ENCODE measurements at regions not wholly inside any gene's neighbourhood (a gene's known extent, or its start where the extent isn't known, plus 50 kb on each side); places are given as distances from the start of the nearest gene placed in this dataset.

GRCh38 chr10:52464368-52465124, 150.5 kb downstream of the DKK1 start:
- Histone ChIP-seq H3K4me2 (ENCODE audit: low read length) (no peak overlapping the region), H3K4ac (ENCODE audit: low read depth, low read length) (no peak overlapping the region), H3K36me3 (ENCODE audit: control insufficient read depth, insufficient read depth, low read length) (no peaks in the 10 kb centered on the region), H3K27ac (ENCODE audit: low read depth, low read length) (no peak overlapping the region), H3K23ac (ENCODE audit: low read length) (no peak overlapping the region), H2BK120ac (ENCODE audit: low read depth, low read length) (no peak overlapping the region), H2BK15ac (replicated peaks; ENCODE audit: low read depth) (no peak overlapping the region), H3K79me2 (ENCODE audit: control insufficient read depth, insufficient read depth, low read length) (no peaks in the 10 kb centered on the region), H2BK5ac (ENCODE audit: low read length) (no peak overlapping the region), H3K18ac (ENCODE audit: low read length) (no peak overlapping the region), H3K79me1 (ENCODE audit: low read length) (no peaks in the 10 kb centered on the region), H2AK5ac (ENCODE audit: low read length) (no peak overlapping the region), H4K5ac (ENCODE audit: low read length) (no peak overlapping the region), H3K4me1 (ENCODE audit: control insufficient read depth, low read depth, low read length) (peaks cover 4% of the 10 kb centered on the region), H4K8ac (ENCODE audit: low read depth, low read length) (no peak overlapping the region), H3K9ac (ENCODE audit: low read length) (no peak overlapping the region), H3K4me3 (ENCODE audit: low read length) (no peak overlapping the region), H3K27me3 (ENCODE audit: insufficient read depth, low read length, poor library complexity) (no peaks in the 10 kb centered on the region), H3K56ac (ENCODE audit: low read length) (no peak overlapping the region)
- no CpG with 5 or more reads among the region's 9 CpGs for WGBS (ENCODE audit: extremely low coverage, insufficient coverage, low lambda C conversion rate)
- no peak for DNase-seq

GRCh38 chr10:52465202-52465601, 151.1 kb downstream of the DKK1 start:
- Histone ChIP-seq H4K5ac (ENCODE audit: low read length) (no peak overlapping the region), H2BK5ac (ENCODE audit: low read length) (no peak overlapping the region), H3K23ac (ENCODE audit: low read length) (no peak overlapping the region), H3K9ac (ENCODE audit: low read length) (no peak overlapping the region), H3K56ac (ENCODE audit: low read length) (no peak overlapping the region), H3K27me3 (ENCODE audit: insufficient read depth, low read length, poor library complexity) (no peaks in the 10 kb centered on the region), H3K79me1 (ENCODE audit: low read length) (no peaks in the 10 kb centered on the region), H3K4me2 (ENCODE audit: low read length) (no peak overlapping the region), H3K18ac (ENCODE audit: low read length) (peak overlapping the region; percentile 40), H2BK15ac (replicated peaks; ENCODE audit: low read depth) (no peak overlapping the region), H4K8ac (ENCODE audit: low read depth, low read length) (no peak overlapping the region), H2BK120ac (ENCODE audit: low read depth, low read length) (no peak overlapping the region), H3K79me2 (ENCODE audit: control insufficient read depth, insufficient read depth, low read length) (no peaks in the 10 kb centered on the region), H2AK5ac (ENCODE audit: low read length) (no peak overlapping the region), H3K4ac (ENCODE audit: low read depth, low read length) (no peak overlapping the region), H3K4me1 (ENCODE audit: control insufficient read depth, low read depth, low read length) (peaks cover 4% of the 10 kb centered on the region), H3K36me3 (ENCODE audit: control insufficient read depth, insufficient read depth, low read length) (no peaks in the 10 kb centered on the region), H3K27ac (ENCODE audit: low read depth, low read length) (no peak overlapping the region), H3K4me3 (ENCODE audit: low read length) (no peak overlapping the region)
- WGBS (ENCODE audit: extremely low coverage, insufficient coverage, low lambda C conversion rate): no CpG with 5 or more reads among the region's 3 CpGs
- no peak for DNase-seq

GRCh38 chr10:52466464-52466863, 152.4 kb downstream of the DKK1 start:
- no peak overlapping the region for H3K9ac ChIP-seq (ENCODE audit: low read length)
- H2AK5ac ChIP-seq (ENCODE audit: low read length): no peak overlapping the region
- no peak overlapping the region for H3K4ac ChIP-seq (ENCODE audit: low read depth, low read length)
- peaks cover 4% of the 10 kb centered on the region for H3K4me1 ChIP-seq (ENCODE audit: control insufficient read depth, low read depth, low read length)
- WGBS (ENCODE audit: extremely low coverage, insufficient coverage, low lambda C conversion rate): no CpG with 5 or more reads among the region's 5 CpGs
- H3K79me1 ChIP-seq (ENCODE audit: low read length): no peaks in the 10 kb centered on the region
- no peak overlapping the region for H3K4me2 ChIP-seq (ENCODE audit: low read length)
- no peaks in the 10 kb centered on the region for H3K36me3 ChIP-seq (ENCODE audit: control insufficient read depth, insufficient read depth, low read length)
- no peak overlapping the region for H3K23ac ChIP-seq (ENCODE audit: low read length)
- no peaks in the 10 kb centered on the region for H3K27me3 ChIP-seq (ENCODE audit: insufficient read depth, low read length, poor library complexity)
- H3K18ac ChIP-seq (ENCODE audit: low read length): peak overlapping the region; percentile 4
- no peak overlapping the region for H2BK120ac ChIP-seq (ENCODE audit: low read depth, low read length)
- no peak overlapping the region for H2BK5ac ChIP-seq (ENCODE audit: low read length)
- no peaks in the 10 kb centered on the region for H3K79me2 ChIP-seq (ENCODE audit: control insufficient read depth, insufficient read depth, low read length)
- peak overlapping the region; percentile 11 for H3K56ac ChIP-seq (ENCODE audit: low read length)
- DNase-seq: peak; percentile 71
- no peak overlapping the region for H3K27ac ChIP-seq (ENCODE audit: low read depth, low read length)
- H2BK15ac ChIP-seq (replicated peaks; ENCODE audit: low read depth): no peak overlapping the region
- no peak overlapping the region for H3K4me3 ChIP-seq (ENCODE audit: low read length)
- no peak overlapping the region for H4K8ac ChIP-seq (ENCODE audit: low read depth, low read length)
- H4K5ac ChIP-seq (ENCODE audit: low read length): no peak overlapping the region

GRCh38 chr10:52469970-52470705, 156.1 kb downstream of the DKK1 start:
- no peak overlapping the region for H4K8ac ChIP-seq (ENCODE audit: low read depth, low read length)
- H3K18ac ChIP-seq (ENCODE audit: low read length): no peak overlapping the region
- no peak overlapping the region for H4K5ac ChIP-seq (ENCODE audit: low read length)
- no CpG with 5 or more reads among the region's 1 CpG for WGBS (ENCODE audit: extremely low coverage, insufficient coverage, low lambda C conversion rate)
- no peak overlapping the region for H2AK5ac ChIP-seq (ENCODE audit: low read length)
- H3K9ac ChIP-seq (ENCODE audit: low read length): no peak overlapping the region
- H3K56ac ChIP-seq (ENCODE audit: low read length): no peak overlapping the region
- H3K23ac ChIP-seq (ENCODE audit: low read length): no peak overlapping the region
- H3K4me3 ChIP-seq (ENCODE audit: low read length): no peak overlapping the region
- H3K4me1 ChIP-seq (ENCODE audit: control insufficient read depth, low read depth, low read length): peaks cover 4% of the 10 kb centered on the region
- DNase-seq: no peak
- H3K36me3 ChIP-seq (ENCODE audit: control insufficient read depth, insufficient read depth, low read length): no peaks in the 10 kb centered on the region
- no peak overlapping the region for H3K27ac ChIP-seq (ENCODE audit: low read depth, low read length)
- no peaks in the 10 kb centered on the region for H3K79me2 ChIP-seq (ENCODE audit: control insufficient read depth, insufficient read depth, low read length)
- no peak overlapping the region for H2BK5ac ChIP-seq (ENCODE audit: low read length)
- H2BK15ac ChIP-seq (replicated peaks; ENCODE audit: low read depth): no peak overlapping the region
- H3K27me3 ChIP-seq (ENCODE audit: insufficient read depth, low read length, poor library complexity): no peaks in the 10 kb centered on the region
- H3K79me1 ChIP-seq (ENCODE audit: low read length): no peaks in the 10 kb centered on the region
- H3K4me2 ChIP-seq (ENCODE audit: low read length): no peak overlapping the region
- H3K4ac ChIP-seq (ENCODE audit: low read depth, low read length): no peak overlapping the region
- H2BK120ac ChIP-seq (ENCODE audit: low read depth, low read length): no peak overlapping the region

DNA sequence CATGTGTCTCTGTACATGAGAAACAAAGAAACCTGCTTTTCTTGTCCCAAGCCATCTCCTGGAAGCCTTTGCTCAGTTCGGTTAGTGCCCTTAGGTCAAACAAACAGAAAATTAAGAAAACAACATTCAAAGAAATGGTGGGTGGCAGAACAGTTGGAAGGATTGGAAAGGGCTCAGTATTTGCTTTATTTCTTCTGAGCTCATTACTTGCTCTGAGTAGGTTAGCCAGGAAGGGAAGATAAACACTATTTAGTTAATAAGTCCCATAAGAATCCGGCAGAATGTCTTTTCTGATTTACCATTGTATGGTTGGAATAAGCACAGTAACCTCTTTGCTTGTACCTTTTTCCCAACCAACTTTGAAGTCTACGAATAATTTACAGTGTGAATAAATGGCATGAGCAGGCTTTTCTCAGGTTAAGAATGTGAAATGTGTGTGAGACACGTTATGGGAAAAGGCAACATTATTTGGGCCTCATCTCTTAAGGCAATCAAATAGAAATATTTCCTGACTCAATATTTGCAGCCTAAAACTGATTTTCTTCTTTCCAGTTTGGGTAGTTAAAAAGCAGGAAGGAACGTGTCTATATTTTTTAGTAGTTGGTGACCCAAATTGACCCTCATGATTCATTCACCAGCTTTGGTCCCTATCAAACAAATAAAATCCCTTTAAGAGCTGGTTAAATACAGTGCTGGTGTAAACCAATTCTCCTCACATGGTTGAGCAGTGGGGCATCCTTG, 158.5 kb downstream of the DKK1 start:
- Histone ChIP-seq H2BK15ac (replicated peaks; ENCODE audit: low read depth) (no peak overlapping the region), H2BK5ac (ENCODE audit: low read length) (no peak overlapping the region), H2BK120ac (ENCODE audit: low read depth, low read length) (no peak overlapping the region), H3K4me1 (ENCODE audit: control insufficient read depth, low read depth, low read length) (no peaks in the 10 kb centered on the region), H3K4ac (ENCODE audit: low read depth, low read length) (no peak overlapping the region), H3K56ac (ENCODE audit: low read length) (no peak overlapping the region), H3K27ac (ENCODE audit: low read depth, low read length) (no peak overlapping the region), H2AK5ac (ENCODE audit: low read length) (no peak overlapping the region), H3K79me2 (ENCODE audit: control insufficient read depth, insufficient read depth, low read length) (no peaks in the 10 kb centered on the region), H3K4me3 (ENCODE audit: low read length) (no peak overlapping the region), H3K79me1 (ENCODE audit: low read length) (no peaks in the 10 kb centered on the region), H3K18ac (ENCODE audit: low read length) (no peak overlapping the region), H3K36me3 (ENCODE audit: control insufficient read depth, insufficient read depth, low read length) (no peaks in the 10 kb centered on the region), H3K9ac (ENCODE audit: low read length) (no peak overlapping the region), H3K23ac (ENCODE audit: low read length) (no peak overlapping the region), H4K8ac (ENCODE audit: low read depth, low read length) (no peak overlapping the region), H3K27me3 (ENCODE audit: insufficient read depth, low read length, poor library complexity) (no peaks in the 10 kb centered on the region), H3K4me2 (ENCODE audit: low read length) (no peak overlapping the region), H4K5ac (ENCODE audit: low read length) (no peak overlapping the region)
- WGBS (ENCODE audit: extremely low coverage, insufficient coverage, low lambda C conversion rate): no CpG with 5 or more reads among the region's 5 CpGs
- DNase-seq: no peak
